ENCODE measurements at regions not wholly inside any gene's neighbourhood (a gene's known extent, or its start where the extent isn't known, plus 50 kb on each side); places are given as distances from the start of the nearest gene placed in this dataset.

DNA sequence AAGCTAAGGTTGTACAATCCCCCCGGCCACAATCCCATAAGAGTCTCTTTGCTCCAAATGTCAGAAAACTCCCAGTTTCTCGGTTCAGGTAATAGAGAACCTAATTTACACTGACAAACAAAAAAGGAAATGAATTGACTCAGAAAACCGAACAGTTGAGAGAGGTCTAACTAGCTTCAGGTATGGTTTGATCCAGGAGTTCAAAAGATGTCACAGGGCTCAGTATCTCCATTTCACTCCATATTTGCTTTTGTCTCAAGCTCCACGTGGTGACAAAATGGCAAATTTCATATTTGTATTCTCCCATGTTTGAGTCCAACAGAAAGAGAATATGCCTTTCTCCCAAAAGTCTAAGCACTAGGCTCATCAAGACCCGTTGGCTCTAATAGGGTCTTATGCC lies 117.4 kb downstream of the AXIN2 start:
- no peak for DNase-seq (ENCODE audit: low spot score)

DNA sequence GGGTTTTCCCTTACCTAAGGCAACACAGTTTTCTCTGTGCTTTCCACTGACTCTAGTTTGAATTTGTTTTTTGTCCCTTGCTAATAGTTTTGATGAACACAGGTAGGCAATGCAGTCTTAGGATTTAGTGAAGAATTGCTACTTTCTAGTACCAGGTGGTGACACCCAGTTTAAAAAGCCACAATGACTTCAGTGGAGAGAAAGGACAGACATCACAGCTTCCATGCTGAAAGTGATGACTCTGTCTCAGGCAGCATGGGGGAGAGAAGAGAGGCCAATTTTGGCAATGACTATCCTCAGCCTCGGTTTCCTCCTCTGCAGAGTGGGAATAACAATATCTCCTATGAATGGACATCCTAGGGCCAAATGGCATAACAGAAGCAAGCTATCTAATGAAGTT lies 118.8 kb downstream of the AXIN2 start:
- DNase-seq (ENCODE audit: low spot score) = no peak

GRCh38 chr17:65442250-65442649 lies 119.2 kb downstream of the AXIN2 start:
- DNase-seq (ENCODE audit: low spot score) = no peak

DNA sequence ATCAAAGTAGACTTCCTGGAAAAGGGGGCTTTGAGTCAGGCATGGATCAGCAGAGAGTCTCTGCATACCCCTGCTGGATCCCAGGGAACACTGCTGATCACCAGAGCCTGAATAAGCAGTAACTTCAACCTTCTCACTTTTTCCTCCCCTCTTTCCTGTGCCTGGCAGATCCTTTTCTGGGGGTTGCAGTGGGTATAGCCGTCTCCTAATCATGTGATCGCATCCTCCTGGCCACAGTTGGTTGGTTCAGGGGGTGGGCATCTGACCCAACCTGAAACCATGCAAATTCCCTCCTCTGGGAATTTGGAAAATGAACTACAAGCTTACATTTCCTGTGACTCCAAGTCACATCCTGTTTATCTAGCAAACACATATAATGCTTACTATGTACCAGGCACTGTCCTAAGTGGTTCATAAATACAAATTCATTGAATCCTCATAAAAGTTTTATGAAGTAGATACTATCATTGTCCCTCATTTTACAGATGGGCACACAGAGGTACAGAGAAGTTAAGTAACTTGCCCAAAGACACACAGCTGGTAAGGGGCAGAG lies 120.3 kb downstream of the AXIN2 start:
- DNase-seq (ENCODE audit: low spot score) = no peak

DNA sequence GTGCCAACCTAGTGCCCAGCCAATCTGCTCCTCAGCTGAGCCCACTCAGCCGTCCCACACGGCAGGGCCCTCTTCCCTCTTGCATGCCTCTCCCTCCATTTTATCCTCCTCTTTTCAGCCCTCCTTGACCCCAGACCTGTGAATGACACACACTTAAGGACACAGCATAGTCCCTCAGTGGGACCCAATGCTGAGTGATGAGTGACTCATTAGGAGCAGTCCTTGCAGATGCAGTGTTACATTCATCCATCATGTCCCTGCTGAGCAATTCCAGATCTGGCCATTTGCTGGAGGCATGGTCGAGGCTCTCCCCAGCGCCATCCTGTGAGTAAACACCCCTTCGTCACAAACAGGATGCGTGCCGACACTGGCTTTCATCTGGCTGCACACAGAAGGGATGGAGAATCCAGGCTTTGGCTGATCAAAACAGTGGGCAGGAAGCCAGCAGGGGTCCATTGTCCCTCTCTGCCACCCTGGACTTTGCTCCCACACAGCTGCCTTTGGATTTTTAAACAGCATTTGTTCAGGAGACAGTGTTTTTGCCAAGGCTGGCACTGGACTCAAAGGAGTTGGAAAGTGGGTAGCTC lies 122.6 kb downstream of the AXIN2 start:
- DNase-seq (ENCODE audit: low spot score) = no peak

DNA sequence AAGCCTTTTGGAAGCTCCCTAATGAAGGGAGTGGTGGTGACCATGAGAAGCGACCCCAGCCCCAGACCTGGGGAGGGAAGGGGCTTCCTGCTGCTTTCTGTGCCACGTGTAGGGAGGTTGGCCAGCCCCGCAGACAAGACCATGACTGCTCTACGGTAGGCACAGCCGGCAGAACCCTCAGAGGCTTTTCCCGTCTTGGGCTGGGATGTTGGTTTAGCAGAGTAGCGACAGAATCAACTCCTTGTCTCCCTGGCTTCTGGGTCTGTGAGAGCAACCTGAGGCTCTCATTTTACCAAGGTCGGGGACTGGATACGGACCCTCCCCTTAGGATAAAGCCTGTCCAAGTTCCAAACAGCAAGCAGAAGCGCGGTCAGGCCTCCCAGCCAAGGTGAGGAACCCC lies 123.3 kb downstream of the AXIN2 start:
- DNase-seq (ENCODE audit: low spot score) = no peak

DNA sequence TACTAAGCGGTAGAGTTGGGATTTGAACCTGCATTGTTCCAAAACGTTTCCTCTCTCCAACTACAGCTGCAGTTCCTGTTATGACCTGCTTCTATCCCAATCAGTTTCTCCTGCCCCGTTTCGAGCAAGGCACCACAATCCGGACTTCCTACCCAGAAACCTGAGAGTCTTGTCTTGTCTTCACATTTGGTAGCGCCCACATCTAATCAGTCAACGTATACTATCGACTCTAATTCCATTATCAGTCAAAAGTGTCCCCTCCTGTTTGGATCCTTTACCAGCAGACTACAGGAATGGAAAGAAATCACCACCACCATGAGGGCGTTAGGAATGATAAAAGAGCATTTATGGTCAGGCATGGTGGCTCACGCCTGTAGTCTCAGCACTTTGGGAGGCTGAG lies 124.6 kb downstream of the AXIN2 start:
- no peak for DNase-seq (ENCODE audit: low spot score)

DNA sequence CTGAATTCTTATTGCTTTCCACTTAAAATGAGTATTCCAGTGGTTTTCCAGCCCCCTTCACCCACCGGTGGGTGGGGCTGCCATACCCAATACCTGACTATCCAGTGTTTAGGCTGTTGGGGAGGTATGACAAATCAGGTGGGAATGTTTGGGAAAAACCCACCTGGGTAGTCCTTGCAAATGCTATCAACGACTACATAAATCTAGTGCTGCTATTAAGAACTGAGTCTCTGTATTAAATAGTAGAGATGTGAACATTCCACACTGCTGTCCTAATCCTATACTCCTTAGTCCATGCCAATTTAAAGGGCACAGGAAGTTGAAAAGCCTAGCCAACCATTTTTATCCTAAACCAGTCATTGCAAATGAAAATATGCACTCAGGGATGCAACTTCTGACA lies 126.6 kb downstream of the AXIN2 start:
- DNase-seq (ENCODE audit: low spot score) = no peak

DNA sequence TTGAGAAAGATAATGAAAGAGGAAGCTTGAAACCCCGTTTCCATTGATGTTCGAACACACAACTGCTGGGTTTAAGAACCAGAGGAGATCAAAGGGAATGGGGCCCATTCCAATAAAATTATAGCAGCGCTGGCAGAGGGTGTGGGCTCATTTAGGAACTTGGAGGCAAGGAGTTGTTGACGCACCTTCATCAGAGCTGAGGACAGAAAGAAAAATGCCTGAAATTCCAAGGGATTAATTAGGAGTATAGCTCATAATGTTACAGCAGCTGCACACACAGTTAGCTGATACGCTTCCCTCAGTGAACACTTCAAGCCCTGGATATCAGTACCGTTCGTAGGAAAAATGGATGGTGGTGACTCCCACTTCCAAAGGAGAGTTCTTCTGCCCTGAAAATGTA lies 127.2 kb downstream of the AXIN2 start:
- no peak for DNase-seq (ENCODE audit: low spot score)

GRCh38 chr17:65433592-65433991 lies 127.9 kb downstream of the AXIN2 start:
- DNase-seq (ENCODE audit: low spot score) = no peak

GRCh38 chr17:65433157-65433556 lies 128.3 kb downstream of the AXIN2 start:
- no peak for DNase-seq (ENCODE audit: low spot score)

DNA sequence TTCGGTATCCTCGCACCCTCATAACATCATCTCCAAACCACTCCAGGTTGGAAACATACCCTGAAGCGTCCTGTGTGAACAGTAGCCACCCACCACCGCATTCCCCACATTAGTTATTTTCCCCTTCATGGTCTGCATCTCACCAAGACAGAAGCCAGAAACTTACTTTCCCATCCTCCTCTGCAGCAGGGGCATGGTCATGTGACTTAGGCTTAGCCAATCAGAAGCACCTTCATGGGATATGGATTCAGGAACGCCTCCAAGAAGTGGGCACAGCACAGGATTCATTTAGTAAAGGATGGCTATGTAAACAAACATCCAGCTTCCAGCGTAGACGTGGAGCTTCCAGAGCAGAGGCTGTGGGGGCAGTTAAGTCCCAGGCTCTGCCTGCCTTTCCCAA lies 130.3 kb downstream of the AXIN2 start:
- no peak for DNase-seq (ENCODE audit: low spot score)

- no peak for DNase-seq (ENCODE audit: low spot score)
These were observed 131.1 kb downstream of the AXIN2 start for GRCh38 chr17:65430209-65430833.

GRCh38 chr17:65423346-65424140 lies 137.9 kb downstream of the AXIN2 start:
- no peak for DNase-seq (ENCODE audit: low spot score)

GRCh38 chr17:65418622-65419021 lies 142.8 kb downstream of the AXIN2 start:
- no peak for DNase-seq (ENCODE audit: low spot score)

DNA sequence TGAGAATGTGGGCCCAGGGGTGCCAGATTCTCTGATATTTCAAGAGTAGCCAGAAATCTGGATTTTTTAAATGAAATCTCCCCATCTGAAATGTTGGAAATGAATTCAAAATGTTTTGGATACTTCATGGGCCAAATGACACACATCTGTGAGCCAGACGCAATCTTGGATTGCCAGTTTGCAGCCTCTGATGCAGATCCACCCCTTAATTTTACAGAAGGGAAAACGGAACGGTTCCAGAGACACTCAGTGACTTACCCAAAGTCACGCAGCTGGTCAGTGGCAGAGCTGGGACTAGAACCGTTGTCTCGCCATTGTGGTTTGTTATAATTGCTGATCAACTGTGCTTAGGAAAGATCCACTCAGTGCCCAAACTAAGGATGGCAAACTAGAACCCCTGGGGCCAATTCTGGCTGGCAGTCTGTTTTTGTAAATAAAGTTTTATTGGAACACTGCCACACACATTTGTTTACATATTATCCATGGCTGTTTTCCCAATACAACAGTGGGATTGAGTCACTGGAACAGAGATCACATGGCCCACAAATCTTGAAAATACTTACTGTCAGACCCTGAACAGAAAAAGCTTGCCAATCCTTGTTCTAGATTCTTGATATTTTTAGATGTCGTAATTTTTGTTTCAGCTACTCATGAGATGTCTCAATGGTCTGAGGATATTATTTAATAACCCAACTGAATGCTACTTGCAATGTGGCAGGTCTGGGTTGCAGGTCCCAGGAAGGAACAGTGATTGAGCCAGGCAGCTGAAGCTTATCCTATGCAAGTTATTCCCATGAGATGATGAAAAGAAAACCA lies 143.8 kb downstream of the AXIN2 start:
- DNase-seq (ENCODE audit: low spot score) = no peak

GRCh38 chr17:65415991-65416390 lies 145.5 kb downstream of the AXIN2 start:
- DNase-seq (ENCODE audit: low spot score) = no peak

- no peak for DNase-seq (ENCODE audit: low spot score)
These were observed 148.1 kb downstream of the AXIN2 start for GRCh38 chr17:65413390-65413789.

- DNase-seq (ENCODE audit: low spot score) = no peak
These were observed 152.1 kb downstream of the AXIN2 start for GRCh38 chr17:65409381-65409780.

DNA sequence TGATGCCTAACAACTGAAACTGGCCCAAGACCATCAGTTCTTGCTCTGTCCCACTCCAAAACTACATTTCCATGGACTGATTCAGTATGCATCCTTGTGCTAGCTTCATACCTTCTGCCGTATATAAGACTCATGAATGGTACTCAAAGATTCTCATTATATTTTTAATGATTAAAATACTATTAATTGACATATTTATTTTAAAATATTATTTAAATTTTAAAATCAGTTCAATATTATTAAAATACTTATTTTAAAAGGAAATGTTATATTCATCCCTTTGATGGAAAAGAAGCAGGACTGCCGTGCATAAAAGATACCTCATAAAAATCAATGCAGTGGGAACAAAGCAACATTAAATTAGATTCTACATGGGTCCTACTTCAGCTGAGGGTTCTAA lies 153.4 kb downstream of the AXIN2 start:
- no peak for DNase-seq (ENCODE audit: low spot score)

DNA sequence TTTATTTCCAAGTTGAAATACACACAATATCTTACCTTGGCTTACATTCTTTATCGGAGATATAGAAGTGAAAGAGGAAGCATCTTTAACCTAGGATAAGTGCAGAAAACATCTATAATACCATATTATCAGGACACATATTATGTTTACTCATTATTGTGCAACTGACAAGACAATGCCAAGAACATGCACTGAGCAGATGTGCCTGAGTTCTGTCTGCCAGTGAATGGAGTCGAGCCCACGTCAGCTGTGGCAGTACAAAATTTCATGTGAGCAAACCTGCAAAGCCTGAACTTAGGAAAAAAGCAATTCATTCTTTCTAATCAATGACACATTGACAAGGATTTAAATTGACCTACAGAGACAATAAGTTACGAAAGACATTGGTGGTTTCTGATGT lies 154.4 kb downstream of the AXIN2 start:
- DNase-seq (ENCODE audit: low spot score) = no peak

DNA sequence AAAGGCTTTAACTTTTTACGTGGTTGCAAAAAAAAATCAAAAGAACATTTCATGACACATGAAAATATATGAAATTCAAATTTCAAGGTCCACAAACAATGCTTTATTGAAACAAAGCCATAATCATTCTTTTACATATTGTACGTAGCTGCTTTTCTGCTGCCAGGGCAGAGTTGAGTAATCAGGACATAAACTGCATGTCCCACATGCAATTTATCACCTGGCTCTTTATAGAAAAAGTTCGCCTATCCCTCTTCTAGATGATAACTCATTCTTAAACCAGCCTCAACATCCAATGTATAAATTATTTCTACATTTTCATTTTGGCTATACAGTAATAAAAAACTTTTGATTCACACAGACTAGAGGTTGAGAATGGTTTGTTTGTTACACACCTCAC lies 154.9 kb downstream of the AXIN2 start:
- DNase-seq (ENCODE audit: low spot score) = no peak
